Natural killer cell (primary cell): ENCODE measurements at regions not wholly inside any gene's neighbourhood (a gene's known extent, or its start where the extent isn't known, plus 50 kb on each side); places are given as distances from the start of the nearest gene placed in this dataset.
"Not testable (repeated sequence)": the region's sequence is repeated elsewhere in the genome, so short reads cannot be mapped to it uniquely, and the experiment has no call there.

ENCODE experiments used
- ATAC-seq, 3 donors: fragments of 150-1000 bp in 2 of 3; fragments of 200-7000 bp in 1 of 3; cut with Tn5 transposase; 1 replicate in 1 of 3; 2 replicates in 2 of 3; pipeline ENCODE4 v1.10.0; 2021; ENCODE audit warnings: mild to moderate bottlenecking in 2 of 3, moderate library complexity in 2 of 3
- DNase-seq, 2 donors: peaks; one replicate each; pipeline versions ENCODE4 v3.0.0 to v3.0.0-alpha.2; 2013 to 2021; ENCODE audit warnings: mixed read lengths in 1 of 2
- H3K27ac ChIP-seq: one replicate; pipeline ENCODE4 v1.5.1; 2013; ENCODE audit warnings: mild to moderate bottlenecking, low read length
- H3K27me3 ChIP-seq: one replicate; pipeline ENCODE4 v1.6.1; 2013; ENCODE audit warnings: low read length; ENCODE audit not compliant: control insufficient read depth, insufficient read depth
- H3K36me3 ChIP-seq: one replicate; pipeline ENCODE4 v1.6.1; 2013; ENCODE audit warnings: low read length; ENCODE audit not compliant: control insufficient read depth, insufficient read depth
- H3K4me1 ChIP-seq: one replicate; pipeline ENCODE4 v1.6.1; 2013; ENCODE audit warnings: low read length; ENCODE audit not compliant: control insufficient read depth, insufficient read depth
- H3K4me3 ChIP-seq: one replicate; pipeline ENCODE4 v1.5.1; 2013; ENCODE audit warnings: low read length
- H3K9me3 ChIP-seq: one replicate; pipeline ENCODE4 v1.6.1; 2013; ENCODE audit warnings: low read length; ENCODE audit not compliant: control insufficient read depth, insufficient read depth
- H3K27ac Mint-ChIP-seq, 2 donors: one replicate each; pipeline ENCODE4 v1.8.0; 2022; ENCODE audit warnings: mild to moderate bottlenecking in 2 of 2, mixed read lengths in 2 of 2, moderate library complexity in 1 of 2
- H3K27me3 Mint-ChIP-seq, 2 donors: one replicate each; pipeline ENCODE4 v1.8.0; 2022; ENCODE audit warnings: low read depth in 2 of 2, mixed read lengths in 2 of 2
- H3K36me3 Mint-ChIP-seq: one replicate; pipeline ENCODE4 v1.8.0; 2022; ENCODE audit warnings: mixed read lengths
- H3K4me1 Mint-ChIP-seq, 2 donors: one replicate each; pipeline ENCODE4 v1.8.0; 2022; ENCODE audit warnings: mixed read lengths in 2 of 2
- H3K4me3 Mint-ChIP-seq: one replicate; pipeline ENCODE4 v1.8.0; 2022; ENCODE audit warnings: mild to moderate bottlenecking, moderate library complexity, mixed read lengths
- H3K9me3 Mint-ChIP-seq, 2 donors: one replicate each; pipeline ENCODE4 v1.8.0; 2022; ENCODE audit warnings: mixed read lengths in 2 of 2
- CTCF ChIP-seq: fragments of 200-600 bp; IDR thresholded peaks from one replicate; pipeline ENCODE4 v1.8.0; 2022; ENCODE audit warnings: antibody characterized with exemption
- WGBS: methylation state at CpG from one replicate; pipeline ENCODE4 v1.1.7; 2013; ENCODE audit warnings: missing lambda C conversion rate; ENCODE audit not compliant: insufficient coverage; 5-methylcytosine and 5-hydroxymethylcytosine counted together
- intact Hi-C: fragments of 100-400 bp; cut with micrococcal nuclease; formaldehyde crosslinking; loops from one replicate; pipeline ENCODE4 v1.14.2; 2022

- no peak overlapping the region for H3K4me3 ChIP-seq
- Mint-ChIP-seq H3K36me3 (no peaks in the 10 kb centered on the region), H3K4me3 (no peak overlapping the region), H3K9me3 (peaks cover 4 to 9% of the 10 kb centered on the region in 2 donors), H3K27ac (no peak overlapping the region), H3K4me1 (no peaks in the 10 kb centered on the region), H3K27me3 (no peaks in the 10 kb centered on the region)
- H3K27me3 ChIP-seq, result no peaks in the 10 kb centered on the region
- H3K4me1 ChIP-seq, result no peaks in the 10 kb centered on the region
- no peaks in the 10 kb centered on the region for H3K36me3 ChIP-seq
- DNase-seq (no peak), ATAC-seq (no peak)
- intact Hi-C loops, result no loop called here
- no CpG with 5 or more reads among the region's 3 CpGs for WGBS
- no peak overlapping the region for H3K27ac ChIP-seq
- H3K9me3 ChIP-seq, result no peaks in the 10 kb centered on the region
- no peak for TF ChIP-seq CTCF
Observed at GRCh38 chr6:140711019-140711613, 1336.7 kb upstream of the CITED2 start.

GRCh38 chr6:140708441-140708840 is 1334.0 kb upstream of the CITED2 start:
- no peak for ATAC-seq
- no peaks in the 10 kb centered on the region for H3K27me3 Mint-ChIP-seq
- peaks cover 8% of the 10 kb centered on the region for H3K36me3 Mint-ChIP-seq

DNA sequence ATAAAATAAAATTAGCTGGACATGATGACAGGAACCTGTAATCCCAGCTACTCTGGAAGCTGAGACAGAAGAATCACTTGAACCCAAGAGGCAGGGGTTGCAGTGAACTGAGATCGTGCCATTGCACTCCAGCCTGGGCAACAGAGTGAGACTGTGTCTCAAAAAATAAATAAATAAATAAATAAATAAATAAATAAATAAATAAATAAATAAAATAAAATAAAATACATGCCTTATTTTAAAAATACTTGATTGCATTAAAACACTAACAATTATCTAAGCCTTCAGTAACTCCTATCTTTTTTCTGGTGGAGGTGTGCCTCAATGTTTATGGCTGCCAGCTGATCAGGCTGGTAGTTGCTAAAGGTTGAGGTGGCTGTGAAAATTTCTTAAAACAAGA is 1329.6 kb upstream of the CITED2 start:
- H3K27me3 ChIP-seq, H3K4me1 Mint-ChIP-seq, H3K4me3 ChIP-seq, H3K4me1 ChIP-seq, ATAC-seq, H3K36me3 ChIP-seq, H3K27ac Mint-ChIP-seq, H3K27me3 Mint-ChIP-seq, intact Hi-C loops, H3K4me3 Mint-ChIP-seq, H3K27ac ChIP-seq, H3K9me3 ChIP-seq, H3K9me3 Mint-ChIP-seq, H3K36me3 Mint-ChIP-seq, DNase-seq: not testable (repeated sequence)
- WGBS, result no CpG with 5 or more reads among the region's 1 CpG

More at GRCh38 chr6:140708441-140708840, 1334.0 kb upstream of the CITED2 start:
- DNase-seq, result no peak
- H3K36me3 ChIP-seq, result no peaks in the 10 kb centered on the region
- Mint-ChIP-seq H3K27ac (no peak overlapping the region), H3K4me1 (no peaks in the 10 kb centered on the region), H3K9me3 (peaks cover 2 to 7% of the 10 kb centered on the region in 2 donors), H3K4me3 (no peak overlapping the region)
- H3K27ac ChIP-seq, result no peak overlapping the region
- no peak for TF ChIP-seq CTCF
- no peak overlapping the region for H3K4me3 ChIP-seq
- 60% methylated on average over 1 of the region's 1 CpG for WGBS
- H3K4me1 ChIP-seq, result no peaks in the 10 kb centered on the region
- no peaks in the 10 kb centered on the region for H3K9me3 ChIP-seq
- intact Hi-C loops, result no loop called here
- H3K27me3 ChIP-seq, result no peaks in the 10 kb centered on the region

DNA sequence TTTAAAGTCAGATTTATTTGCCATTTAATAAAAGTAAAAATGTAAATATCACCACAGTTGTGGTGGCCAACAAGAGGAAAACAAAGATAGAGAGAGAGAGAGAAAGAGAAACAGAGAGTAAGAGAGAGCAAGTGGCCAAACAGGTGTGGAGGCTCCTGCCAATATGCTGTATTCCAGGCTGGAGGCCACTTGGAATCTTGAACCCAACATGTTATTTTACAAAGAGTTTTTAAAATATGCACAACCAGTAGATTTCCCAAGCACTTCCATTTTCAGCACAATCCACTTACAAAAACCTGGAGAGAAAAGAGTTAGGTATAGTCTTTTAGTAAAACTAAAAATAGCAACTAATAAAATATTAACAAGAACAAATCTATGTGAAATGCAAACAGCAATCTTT is 1323.1 kb upstream of the CITED2 start:
- TF ChIP-seq CTCF, result no peak
- intact Hi-C loops, result no loop called here
- ATAC-seq (no peak), DNase-seq (no peak)
- Histone ChIP-seq H3K36me3 (no peaks in the 10 kb centered on the region), H3K27ac (no peak overlapping the region), H3K9me3 (no peaks in the 10 kb centered on the region), H3K27me3 (no peaks in the 10 kb centered on the region), H3K4me3 (no peak overlapping the region), H3K4me1 (no peaks in the 10 kb centered on the region)
- H3K4me1 Mint-ChIP-seq, result no peaks in the 10 kb centered on the region
- no peak overlapping the region for H3K4me3 Mint-ChIP-seq
- no peak overlapping the region for H3K27ac Mint-ChIP-seq
- H3K9me3 Mint-ChIP-seq, result peaks cover 2 to 5% of the 10 kb centered on the region in 2 donors
- H3K36me3 Mint-ChIP-seq, result no peaks in the 10 kb centered on the region
- no peaks in the 10 kb centered on the region for H3K27me3 Mint-ChIP-seq
